ENCODE measurements at regions not wholly inside any gene's neighbourhood (a gene's known extent, or its start where the extent isn't known, plus 50 kb on each side); places are given as distances from the start of the nearest gene placed in this dataset.

DNA sequence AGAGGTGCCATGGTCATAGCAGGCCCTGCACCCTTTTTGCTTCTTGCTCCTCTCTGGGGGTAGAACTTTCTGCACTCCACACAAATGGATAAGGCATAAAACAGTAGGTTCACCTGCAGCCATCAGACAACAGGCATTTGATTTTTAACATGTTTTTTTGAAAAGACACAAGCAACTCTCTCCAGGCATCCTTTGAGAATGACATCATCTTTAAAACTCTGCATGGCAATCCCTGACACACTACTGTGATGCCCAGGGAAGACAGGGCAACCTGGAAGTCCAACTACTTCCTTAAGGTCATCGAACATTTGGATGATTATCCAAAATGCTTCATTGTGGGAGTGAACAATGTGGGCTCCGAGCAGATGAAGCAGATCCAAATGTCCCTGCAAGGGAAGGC is 82.8 kb downstream of the SKA1 start:
- TF ChIP-seq, protein P1, sequence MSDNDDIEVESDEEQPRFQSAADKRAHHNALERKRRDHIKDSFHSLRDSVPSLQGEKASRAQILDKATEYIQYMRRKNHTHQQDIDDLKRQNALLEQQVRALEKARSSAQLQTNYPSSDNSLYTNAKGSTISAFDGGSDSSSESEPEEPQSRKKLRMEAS (IDR thresholded peaks at IDR 0.05), result no peak
- TF ChIP-seq EGR1 (IDR thresholded peaks at IDR 0.05) (no peak), TAF1 (IDR thresholded peaks at IDR 0.05; ENCODE audit: low read depth) (no peak), TCF12 (IDR thresholded peaks at IDR 0.05; ENCODE audit: low read depth) (no peak), FOXM1 (IDR thresholded peaks at IDR 0.05; ENCODE audit: borderline replicate concordance, low read depth) (no peak), NFIC (IDR thresholded peaks at IDR 0.05) (no peak), TEAD4 (IDR thresholded peaks at IDR 0.05) (no peak), CEBPB (IDR thresholded peaks at IDR 0.05) (no peak), ZBTB7A (IDR thresholded peaks at IDR 0.05; ENCODE audit: low read depth) (no peak), EP300 (IDR thresholded peaks at IDR 0.05; ENCODE audit: borderline replicate concordance) (no peak), YY1 (IDR thresholded peaks at IDR 0.05; ENCODE audit: low read depth) (no peak), RAD21 (IDR thresholded peaks at IDR 0.05; ENCODE audit: low read depth) (no peak)
- TF ChIP-seq, protein P2, sequence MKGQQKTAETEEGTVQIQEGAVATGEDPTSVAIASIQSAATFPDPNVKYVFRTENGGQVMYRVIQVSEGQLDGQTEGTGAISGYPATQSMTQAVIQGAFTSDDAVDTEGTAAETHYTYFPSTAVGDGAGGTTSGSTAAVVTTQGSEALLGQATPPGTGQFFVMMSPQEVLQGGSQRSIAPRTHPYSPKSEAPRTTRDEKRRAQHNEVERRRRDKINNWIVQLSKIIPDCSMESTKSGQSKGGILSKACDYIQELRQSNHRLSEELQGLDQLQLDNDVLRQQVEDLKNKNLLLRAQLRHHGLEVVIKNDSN (IDR thresholded peaks at IDR 0.05), result no peak
- TF ChIP-seq, protein P3, sequence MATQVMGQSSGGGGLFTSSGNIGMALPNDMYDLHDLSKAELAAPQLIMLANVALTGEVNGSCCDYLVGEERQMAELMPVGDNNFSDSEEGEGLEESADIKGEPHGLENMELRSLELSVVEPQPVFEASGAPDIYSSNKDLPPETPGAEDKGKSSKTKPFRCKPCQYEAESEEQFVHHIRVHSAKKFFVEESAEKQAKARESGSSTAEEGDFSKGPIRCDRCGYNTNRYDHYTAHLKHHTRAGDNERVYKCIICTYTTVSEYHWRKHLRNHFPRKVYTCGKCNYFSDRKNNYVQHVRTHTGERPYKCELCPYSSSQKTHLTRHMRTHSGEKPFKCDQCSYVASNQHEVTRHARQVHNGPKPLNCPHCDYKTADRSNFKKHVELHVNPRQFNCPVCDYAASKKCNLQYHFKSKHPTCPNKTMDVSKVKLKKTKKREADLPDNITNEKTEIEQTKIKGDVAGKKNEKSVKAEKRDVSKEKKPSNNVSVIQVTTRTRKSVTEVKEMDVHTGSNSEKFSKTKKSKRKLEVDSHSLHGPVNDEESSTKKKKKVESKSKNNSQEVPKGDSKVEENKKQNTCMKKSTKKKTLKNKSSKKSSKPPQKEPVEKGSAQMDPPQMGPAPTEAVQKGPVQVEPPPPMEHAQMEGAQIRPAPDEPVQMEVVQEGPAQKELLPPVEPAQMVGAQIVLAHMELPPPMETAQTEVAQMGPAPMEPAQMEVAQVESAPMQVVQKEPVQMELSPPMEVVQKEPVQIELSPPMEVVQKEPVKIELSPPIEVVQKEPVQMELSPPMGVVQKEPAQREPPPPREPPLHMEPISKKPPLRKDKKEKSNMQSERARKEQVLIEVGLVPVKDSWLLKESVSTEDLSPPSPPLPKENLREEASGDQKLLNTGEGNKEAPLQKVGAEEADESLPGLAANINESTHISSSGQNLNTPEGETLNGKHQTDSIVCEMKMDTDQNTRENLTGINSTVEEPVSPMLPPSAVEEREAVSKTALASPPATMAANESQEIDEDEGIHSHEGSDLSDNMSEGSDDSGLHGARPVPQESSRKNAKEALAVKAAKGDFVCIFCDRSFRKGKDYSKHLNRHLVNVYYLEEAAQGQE (IDR thresholded peaks at IDR 0.05; ENCODE audit: low read depth), result no peak

DNA sequence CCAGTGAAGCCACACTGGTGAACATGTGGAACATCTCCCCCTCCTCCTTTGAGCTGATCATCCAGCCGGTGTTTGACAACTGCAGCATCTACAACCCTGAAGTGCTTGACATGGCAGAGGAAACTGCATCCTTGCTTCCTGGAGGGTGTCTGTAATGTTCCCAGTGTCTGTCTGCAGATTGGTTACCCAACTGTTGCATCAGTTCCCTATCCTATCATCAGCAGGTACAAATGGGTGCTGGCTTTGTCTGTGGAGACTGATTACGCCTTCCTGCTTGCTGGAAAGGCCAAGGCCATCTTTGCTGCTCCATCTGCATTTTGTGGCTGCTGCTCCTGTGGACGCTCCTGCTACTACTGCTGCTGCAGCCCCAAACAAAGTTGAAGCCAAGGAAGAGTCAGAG is 83.5 kb downstream of the SKA1 start:
- TF ChIP-seq, protein P2 (IDR thresholded peaks at IDR 0.05), result no peak
- no peak for TF ChIP-seq YY1 (IDR thresholded peaks at IDR 0.05; ENCODE audit: low read depth)
- no peak for TF ChIP-seq FOXM1 (IDR thresholded peaks at IDR 0.05; ENCODE audit: borderline replicate concordance, low read depth)
- TF ChIP-seq, protein P3 (IDR thresholded peaks at IDR 0.05; ENCODE audit: low read depth), result no peak
- TF ChIP-seq, protein P1 (IDR thresholded peaks at IDR 0.05), result no peak
- no peak for TF ChIP-seq ZBTB7A (IDR thresholded peaks at IDR 0.05; ENCODE audit: low read depth)
- TF ChIP-seq TAF1 (IDR thresholded peaks at IDR 0.05; ENCODE audit: low read depth), result no peak
- no peak for TF ChIP-seq TEAD4 (IDR thresholded peaks at IDR 0.05)
- TF ChIP-seq CEBPB (IDR thresholded peaks at IDR 0.05), result no peak
- TF ChIP-seq EP300 (IDR thresholded peaks at IDR 0.05; ENCODE audit: borderline replicate concordance), result no peak
- TF ChIP-seq TCF12 (IDR thresholded peaks at IDR 0.05; ENCODE audit: low read depth), result no peak
- TF ChIP-seq NFIC (IDR thresholded peaks at IDR 0.05), result no peak
- TF ChIP-seq EGR1 (IDR thresholded peaks at IDR 0.05), result no peak
- TF ChIP-seq CREB1 (IDR thresholded peaks at IDR 0.05; ENCODE audit: low read depth), result no peak
- TF ChIP-seq RAD21 (IDR thresholded peaks at IDR 0.05; ENCODE audit: low read depth), result no peak

DNA sequence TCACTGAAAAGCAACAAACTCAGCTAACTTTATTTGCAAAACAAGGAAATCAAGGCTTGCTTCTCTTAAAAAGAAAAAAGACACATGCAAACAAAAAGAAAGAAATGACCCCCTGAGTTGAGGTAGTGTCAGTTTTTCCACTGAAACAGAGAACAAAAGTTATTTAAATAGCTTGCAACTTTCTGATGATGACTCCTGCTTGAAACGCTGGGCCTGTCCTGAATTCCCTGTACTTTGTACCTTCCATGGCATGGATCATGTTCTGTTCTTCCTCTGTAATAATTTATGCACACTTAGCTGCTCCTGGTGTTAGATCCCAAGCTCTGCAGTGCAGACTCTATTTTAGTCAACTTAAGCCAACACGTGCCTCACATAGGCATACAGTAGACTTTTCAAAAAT is 84.0 kb downstream of the SKA1 start:
- TF ChIP-seq ZBTB7A (IDR thresholded peaks at IDR 0.05; ENCODE audit: low read depth) (no peak), TAF1 (IDR thresholded peaks at IDR 0.05; ENCODE audit: low read depth) (no peak), EGR1 (IDR thresholded peaks at IDR 0.05) (no peak), FOXM1 (IDR thresholded peaks at IDR 0.05; ENCODE audit: borderline replicate concordance, low read depth) (no peak), CREB1 (IDR thresholded peaks at IDR 0.05; ENCODE audit: low read depth) (no peak), TEAD4 (IDR thresholded peaks at IDR 0.05) (no peak), YY1 (IDR thresholded peaks at IDR 0.05; ENCODE audit: low read depth) (no peak), NFIC (IDR thresholded peaks at IDR 0.05) (no peak), EP300 (IDR thresholded peaks at IDR 0.05; ENCODE audit: borderline replicate concordance) (no peak), CEBPB (IDR thresholded peaks at IDR 0.05) (no peak), TCF12 (IDR thresholded peaks at IDR 0.05; ENCODE audit: low read depth) (no peak), RAD21 (IDR thresholded peaks at IDR 0.05; ENCODE audit: low read depth) (no peak)
- TF ChIP-seq, protein P3 (IDR thresholded peaks at IDR 0.05; ENCODE audit: low read depth), result no peak
- TF ChIP-seq, protein P2 (IDR thresholded peaks at IDR 0.05), result no peak
- TF ChIP-seq, protein P1 (IDR thresholded peaks at IDR 0.05), result no peak
